Retina (tissue), 1 donor: ENCODE measurements at regions not wholly inside any gene's neighbourhood (a gene's known extent, or its start where the extent isn't known, plus 50 kb on each side); places are given as distances from the start of the nearest gene placed in this dataset.

Experiments
- DNase-seq: peaks from one replicate; pipeline ENCODE4 v3.0.0-alpha.2; 2016

GRCh38 chr14:56900726-56901125 is 90.4 kb upstream of the OTX2 start:
- no peak for DNase-seq

DNA sequence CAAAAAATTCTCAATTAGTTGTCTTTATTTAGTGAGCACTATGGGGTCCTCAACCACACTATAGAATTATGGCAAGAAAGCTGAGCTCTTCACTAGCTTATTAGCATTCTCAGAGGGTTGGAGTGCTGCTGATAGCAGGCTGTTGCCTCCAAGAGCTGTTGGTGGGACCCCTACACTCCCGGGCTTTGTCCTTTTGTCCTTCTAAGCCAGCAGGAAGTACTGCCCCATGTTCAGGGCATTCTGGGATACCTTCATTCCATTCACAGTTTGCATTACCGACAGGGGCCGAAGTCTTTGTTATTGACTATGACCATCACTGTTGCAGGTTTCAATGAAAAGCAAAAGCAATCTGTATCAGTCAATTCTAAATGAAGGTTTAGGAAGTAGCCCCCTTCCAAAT is 89.5 kb upstream of the OTX2 start:
- DNase-seq = no peak

DNA sequence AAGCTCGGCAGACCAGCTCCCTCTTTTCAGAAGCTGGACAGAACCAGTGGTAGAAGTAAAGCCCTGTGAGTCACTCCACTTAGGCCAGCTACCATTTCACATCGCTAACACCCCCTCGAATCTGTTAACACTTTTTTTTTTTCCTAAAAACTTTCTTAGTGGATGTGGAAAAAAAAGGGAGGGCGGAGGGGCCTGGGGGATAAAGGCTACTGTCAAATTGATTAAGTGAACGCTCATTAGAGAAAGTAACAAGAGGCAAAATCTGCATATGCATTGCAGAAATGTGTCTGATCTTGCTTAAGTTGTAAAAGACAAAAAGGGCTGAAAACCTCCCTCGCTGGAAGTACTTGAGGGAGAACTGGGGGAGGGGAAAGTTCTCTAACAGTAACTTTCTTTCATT is 86.6 kb upstream of the OTX2 start:
- DNase-seq = peak; percentile 33

DNA sequence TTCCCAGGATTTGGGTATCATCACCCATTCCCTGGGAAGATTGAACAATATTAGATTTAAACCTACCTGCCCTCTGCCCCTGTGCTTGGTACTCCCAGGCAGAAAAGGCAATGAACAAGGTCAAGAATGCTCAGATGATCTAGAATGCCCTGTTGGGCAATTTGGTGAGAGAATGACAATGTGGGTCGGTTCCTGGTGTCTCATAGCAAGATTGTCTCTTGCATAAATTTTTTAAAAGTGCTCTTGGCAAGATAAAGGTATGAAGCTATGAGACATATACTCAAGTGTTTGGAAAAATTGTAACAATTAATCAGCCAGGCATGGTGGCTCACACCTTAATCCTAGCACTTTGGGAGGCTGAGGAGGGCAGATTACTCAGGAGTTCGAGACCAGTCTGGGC is 86.0 kb upstream of the OTX2 start:
- DNase-seq = no peak

DNA sequence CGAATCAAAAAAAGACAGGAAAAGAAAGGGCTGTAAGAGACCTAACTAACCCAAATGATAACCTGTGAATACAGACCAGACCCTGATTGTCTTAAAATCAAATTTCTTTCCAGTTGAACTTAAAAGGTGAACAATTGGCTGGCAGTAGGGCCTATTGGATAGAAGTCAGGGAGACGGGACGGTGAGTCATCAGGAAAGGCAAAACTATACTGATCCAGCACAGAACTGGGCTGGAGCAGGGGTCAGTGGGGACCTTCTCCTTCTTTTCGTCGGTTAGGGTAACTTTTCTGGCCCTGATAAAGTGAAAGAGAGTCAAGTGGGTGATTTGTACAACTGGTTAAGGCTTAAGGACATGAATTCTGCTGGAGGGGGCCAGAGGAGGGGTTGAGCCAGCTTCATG is 84.9 kb upstream of the OTX2 start:
- no peak for DNase-seq

- DNase-seq = no peak
These were observed 84.3 kb upstream of the OTX2 start for GRCh38 chr14:56894591-56894991.

DNA sequence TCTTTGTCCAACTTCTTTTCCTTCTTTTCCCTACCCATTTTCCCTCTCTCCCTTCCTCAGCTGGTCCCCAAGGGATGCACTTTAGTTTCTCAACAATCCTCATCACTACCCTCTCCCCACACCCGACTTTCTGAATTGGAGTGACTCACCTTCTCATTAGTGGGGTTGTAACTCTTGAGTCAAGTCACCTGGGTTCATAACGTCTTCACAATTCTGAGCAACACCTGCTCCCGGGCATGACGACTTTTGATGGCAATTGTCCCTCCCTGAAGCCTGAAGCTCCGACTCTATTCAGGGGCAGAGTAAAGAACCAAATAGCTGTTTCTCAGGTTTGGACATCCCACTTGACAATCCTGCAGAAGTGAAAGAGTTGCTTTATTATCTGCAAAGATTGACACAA is 82.7 kb upstream of the OTX2 start:
- DNase-seq = no peak

DNA sequence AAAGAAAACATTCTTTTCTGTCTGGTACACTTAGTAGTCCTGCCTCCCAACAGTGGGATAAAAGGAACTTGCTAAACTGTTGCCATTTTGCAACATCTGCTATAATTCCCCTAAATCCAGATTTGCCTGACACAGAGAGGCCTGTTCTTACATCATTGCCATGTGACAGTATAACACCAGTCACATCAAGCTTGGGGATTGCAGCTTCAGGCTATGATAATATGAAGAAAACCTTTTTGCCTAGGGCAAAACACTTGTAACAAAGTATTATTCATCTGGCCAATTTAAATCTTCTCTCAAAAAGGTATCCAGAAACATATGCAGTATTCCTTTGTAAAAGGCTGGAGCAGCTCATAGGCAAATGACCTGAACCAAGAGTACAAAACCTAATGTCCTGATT is 80.9 kb upstream of the OTX2 start:
- peak; percentile 64 for DNase-seq

DNA sequence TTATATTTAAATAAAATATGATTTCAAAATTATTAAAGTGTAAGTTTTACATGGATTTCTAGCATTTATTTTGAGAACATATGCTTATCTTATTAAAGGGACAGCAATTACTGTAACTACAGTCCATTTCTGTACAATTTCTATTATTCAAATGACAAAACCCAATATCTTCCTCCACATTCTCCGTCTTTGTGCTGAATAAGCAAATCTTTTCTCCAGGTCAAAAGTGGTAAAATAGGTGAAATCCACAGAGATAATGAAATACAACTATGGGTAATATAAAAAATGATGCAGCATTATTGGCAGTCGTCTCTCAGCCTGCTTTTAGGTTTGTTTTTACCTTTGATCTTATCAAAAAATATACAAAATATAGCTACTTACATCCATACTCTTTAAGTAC is 79.4 kb upstream of the OTX2 start:
- no peak for DNase-seq

DNA sequence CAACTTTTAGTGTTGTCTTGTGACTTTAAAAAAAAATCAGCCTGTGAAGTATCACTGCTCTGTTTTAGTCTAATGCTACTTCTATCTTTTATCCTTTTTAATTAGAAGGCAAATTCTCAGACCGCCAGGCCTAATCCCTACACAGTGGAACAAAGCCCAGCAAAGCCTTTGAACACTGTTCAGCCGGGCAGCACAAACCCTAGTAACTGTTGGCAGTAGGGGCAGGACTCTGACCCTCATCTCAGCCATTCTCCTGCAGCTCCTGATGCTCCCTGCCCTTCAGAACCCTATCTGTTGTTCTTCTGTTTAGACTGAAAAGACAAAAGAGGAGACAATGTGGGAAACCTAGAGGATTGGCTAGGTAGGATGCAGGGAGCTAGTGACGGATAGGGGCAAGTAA is 78.0 kb upstream of the OTX2 start:
- peak; percentile 43 for DNase-seq

- DNase-seq = no peak
These were observed 76.9 kb upstream of the OTX2 start for GRCh38 chr14:56887216-56887615.

DNA sequence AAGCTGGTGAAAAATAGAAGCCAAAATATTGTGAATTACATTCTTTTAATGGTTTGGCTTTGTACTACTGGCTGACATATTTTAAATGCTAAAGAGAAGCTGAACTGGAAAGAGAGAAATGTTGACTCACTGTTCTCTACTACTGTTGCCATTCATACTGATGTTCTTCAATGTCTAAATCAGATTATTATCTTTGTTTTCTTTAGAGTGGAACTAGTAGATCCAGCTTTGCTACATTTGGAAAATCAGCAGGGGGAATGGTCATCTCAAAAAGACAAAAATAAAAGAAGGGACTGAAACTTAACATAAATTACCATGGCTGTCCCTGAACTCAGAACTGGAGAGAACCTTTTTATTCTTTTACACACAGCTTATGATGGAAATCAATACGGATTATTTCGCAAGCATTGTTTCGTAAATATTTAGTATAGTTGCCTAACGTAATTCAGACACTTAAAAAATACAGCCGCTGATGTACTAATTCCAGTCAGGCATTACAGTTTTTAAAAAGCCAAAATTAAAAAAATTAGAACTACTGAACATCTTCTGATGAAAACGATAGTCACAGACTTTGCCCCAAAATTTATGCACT is 76.3 kb upstream of the OTX2 start:
- DNase-seq = no peak

DNA sequence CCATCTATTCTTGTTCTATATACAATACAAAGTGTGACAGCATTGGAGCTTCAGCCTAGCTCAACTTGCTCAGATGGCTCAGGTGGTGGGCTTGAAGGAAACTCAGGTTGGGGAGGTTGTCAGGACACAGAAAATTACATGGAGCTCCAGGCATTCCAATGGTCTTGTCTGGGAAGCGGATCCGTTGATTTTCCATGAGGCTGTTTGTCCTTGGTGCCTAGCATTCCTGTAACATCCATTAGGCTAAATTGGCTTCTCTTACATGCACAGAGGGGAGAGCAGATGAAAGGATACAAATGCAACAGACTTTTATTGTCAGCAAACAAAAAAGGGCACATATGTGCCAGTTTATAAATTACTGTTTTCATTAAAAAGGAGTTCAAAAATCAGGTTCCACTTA is 75.5 kb upstream of the OTX2 start:
- DNase-seq = no peak

- no peak for DNase-seq
These were observed 74.3 kb upstream of the OTX2 start for GRCh38 chr14:56884617-56885016.

GRCh38 chr14:56881181-56881580 is 70.9 kb upstream of the OTX2 start:
- DNase-seq = no peak

DNA sequence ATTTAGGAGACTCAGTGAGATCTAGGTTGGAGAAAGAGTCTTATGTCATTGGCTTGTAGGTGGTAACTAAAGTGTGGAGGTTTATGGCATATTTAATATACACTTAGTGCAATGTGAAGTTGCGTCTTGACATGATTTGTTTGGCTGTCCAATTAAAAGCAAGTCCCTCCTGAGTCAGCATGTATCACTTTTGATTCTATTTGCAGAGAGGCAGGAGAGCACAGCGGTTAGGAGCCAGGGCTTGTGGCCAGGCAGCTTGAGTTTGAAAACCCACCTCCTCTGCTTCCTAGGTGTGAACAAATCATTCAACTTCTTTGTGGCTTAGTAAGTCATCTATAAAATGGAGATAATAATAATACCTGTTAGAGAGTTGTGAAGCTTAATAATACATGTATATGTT is 68.5 kb upstream of the OTX2 start:
- no peak for DNase-seq

DNA sequence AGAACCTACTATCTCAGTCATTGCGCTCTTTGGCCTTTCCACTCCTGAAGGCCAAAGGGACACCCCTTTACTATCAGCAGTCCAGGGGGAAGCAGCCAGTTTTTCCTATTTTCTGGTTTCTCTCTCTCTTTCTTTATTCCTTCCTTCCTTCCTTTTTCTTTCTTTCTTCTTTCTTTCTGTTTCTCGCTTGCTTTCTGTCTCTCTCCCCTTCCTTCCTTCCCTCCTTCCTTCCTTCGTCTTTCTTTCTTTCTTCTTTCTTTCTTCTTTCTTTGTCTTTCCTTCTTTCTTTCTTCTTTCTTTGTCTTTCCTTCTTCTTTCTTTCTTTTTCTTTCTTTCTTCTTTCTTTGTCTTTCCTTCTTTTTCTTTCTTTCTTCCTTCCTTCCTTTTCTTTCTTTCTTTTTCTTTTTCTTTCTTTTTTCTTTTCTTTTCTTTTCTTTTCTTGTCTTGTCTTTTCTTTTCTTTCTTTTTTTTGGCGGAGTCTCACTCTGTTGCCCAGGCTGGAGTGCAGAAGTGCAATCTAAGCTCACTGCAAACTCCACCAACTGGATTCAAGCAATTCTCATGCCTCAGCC is 64.9 kb upstream of the OTX2 start:
- DNase-seq = no peak

GRCh38 chr14:56874375-56874774 is 64.1 kb upstream of the OTX2 start:
- no peak for DNase-seq

- DNase-seq = no peak
These were observed 60.1 kb upstream of the OTX2 start for GRCh38 chr14:56870336-56870735.

DNA sequence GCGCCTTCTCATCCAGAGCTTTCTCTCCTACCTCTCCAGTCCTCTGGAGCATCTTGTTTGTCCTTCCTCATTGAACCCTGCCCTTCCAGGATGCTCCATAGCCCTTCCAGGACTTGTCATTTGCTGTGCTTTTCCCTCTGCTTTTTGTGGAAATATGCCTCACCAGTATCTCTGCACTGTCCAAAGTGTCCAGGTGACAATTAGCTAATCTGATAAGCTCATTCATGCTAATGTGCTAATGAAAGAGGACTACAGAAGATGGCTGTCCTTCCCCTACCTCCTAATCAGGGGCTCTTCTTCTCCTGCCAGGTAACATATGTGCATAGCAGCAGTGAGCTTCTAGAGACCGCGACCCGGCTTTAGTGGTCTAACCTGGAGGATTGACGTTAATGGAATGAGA is 58.4 kb upstream of the OTX2 start:
- DNase-seq = no peak

DNA sequence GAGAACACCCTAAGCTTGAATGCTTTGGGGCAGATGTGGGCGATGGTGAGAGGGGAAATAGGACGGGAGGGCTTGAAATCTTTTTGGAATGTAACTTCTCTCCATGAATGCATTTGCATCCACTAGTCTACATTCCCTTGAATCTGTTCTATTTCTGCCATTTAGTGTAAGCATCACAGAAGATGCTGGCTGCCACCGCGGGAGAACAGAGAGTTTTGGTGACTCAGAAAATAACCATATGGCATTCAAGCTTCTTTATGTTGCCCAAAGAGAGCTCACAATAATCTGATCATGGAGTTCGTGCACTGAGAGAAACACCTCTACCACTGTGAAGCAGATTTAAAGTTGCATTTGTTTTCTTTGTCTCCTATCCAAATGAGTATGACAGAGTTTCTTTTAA is 52.6 kb upstream of the OTX2 start:
- no peak for DNase-seq

DNA sequence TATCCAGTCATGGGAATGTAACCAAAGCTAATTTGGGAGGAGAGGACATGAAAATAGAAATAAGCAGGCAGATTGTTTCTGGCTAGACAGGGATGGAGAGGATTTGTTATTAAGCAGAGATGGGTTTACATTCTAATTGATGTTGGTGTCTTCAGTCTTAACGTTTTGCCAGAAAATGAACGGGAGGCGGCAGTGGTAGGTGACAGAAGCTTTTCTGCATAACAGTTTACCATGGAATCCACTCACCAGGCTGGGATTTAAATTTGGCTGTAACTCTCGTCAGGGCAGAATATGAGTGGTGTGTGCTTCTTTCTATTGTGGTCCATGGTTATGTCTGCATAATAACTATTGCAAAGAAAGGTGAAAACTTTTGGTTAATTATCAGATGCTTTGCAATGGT is 50.2 kb upstream of the OTX2 start:
- DNase-seq = no peak
